ENCODE measurements at regions not wholly inside any gene's neighbourhood (a gene's known extent, or its start where the extent isn't known, plus 50 kb on each side); places are given as distances from the start of the nearest gene placed in this dataset.
A peak's percentile ranks its signal among the peaks of the same experiment; 100 is the strongest.

DNA sequence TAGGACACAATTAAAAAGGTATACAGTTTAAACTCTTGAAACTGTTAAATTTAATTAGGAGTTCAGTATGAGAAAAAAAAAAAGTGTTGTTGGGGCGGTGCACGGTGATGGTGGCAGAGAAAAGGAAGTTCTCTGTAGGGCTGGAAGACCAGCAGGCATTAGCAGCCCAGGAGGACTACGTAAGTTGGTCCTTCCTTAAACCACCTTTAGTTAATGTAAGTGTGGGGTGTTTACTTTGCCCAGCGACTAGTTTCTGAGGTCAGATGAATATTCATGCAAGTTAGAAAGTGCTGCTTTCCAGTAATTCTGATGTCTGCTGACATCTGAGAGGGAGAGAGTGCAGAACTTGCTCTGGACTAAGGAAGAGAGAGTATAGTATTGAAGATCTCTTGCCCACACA is 54.9 kb downstream of the NKX2-1 start:
- no peaks in the 10 kb centered on the region for H3K27me3 ChIP-seq (ENCODE audit: control insufficient read depth, insufficient read depth, low read length)
- H3K4me1 ChIP-seq (ENCODE audit: control insufficient read depth, insufficient read depth, low read length) = no peaks in the 10 kb centered on the region
- no peaks in the 10 kb centered on the region for H3K36me3 ChIP-seq (ENCODE audit: control insufficient read depth, insufficient read depth, low read length)
- no peak overlapping the region for H3K9ac ChIP-seq (ENCODE audit: low read depth, low read length)
- H3K4me3 ChIP-seq (ENCODE audit: low read depth, low read length) = no peak overlapping the region
- no peaks in the 10 kb centered on the region for H3K9me3 ChIP-seq (ENCODE audit: control insufficient read depth, insufficient read depth, low read length)

DNA sequence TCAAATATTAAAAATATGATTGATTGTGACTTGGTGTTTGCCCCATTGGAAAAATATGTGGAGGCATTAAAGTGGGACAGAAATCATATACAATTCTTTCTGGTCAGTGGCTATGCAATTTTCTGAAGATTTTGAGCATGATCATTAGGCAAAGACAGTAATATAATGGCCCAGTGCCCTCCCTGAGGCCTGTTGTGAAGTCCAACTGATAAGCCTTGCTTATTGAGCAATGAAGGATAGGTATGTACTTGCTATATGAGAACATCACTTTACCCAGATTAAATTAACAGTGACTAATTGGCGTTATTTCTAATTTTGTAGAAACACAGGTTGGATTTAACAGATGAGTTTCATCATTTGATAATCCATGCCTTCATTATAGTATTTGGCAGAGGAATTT is 57.1 kb downstream of the NKX2-1 start:
- Histone ChIP-seq H3K4me3 (ENCODE audit: low read depth, low read length) (no peak overlapping the region), H3K27me3 (ENCODE audit: control insufficient read depth, insufficient read depth, low read length) (no peaks in the 10 kb centered on the region), H3K36me3 (ENCODE audit: control insufficient read depth, insufficient read depth, low read length) (no peaks in the 10 kb centered on the region), H3K9ac (ENCODE audit: low read depth, low read length) (no peak overlapping the region), H3K4me1 (ENCODE audit: control insufficient read depth, insufficient read depth, low read length) (no peaks in the 10 kb centered on the region), H3K9me3 (ENCODE audit: control insufficient read depth, insufficient read depth, low read length) (no peaks in the 10 kb centered on the region)

DNA sequence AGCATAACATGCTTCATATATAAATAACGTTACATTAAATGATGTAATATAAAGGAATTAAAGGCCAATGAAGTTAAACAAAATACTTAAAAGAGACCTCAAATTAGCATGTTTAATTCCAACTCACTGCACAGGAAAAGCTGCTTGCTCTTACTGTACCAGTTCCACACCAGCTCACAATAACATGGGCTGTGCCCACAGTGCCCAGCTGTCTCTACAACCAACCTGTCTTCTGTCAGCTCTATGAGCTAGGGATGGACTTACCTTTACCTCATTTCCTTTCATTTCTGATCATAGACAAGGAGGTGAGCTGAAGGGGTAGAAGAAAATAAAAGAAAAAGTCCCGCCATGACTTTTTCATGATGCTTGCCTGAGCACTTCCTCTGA is 64.8 kb downstream of the NKX2-1 start:
- H3K27me3 ChIP-seq (ENCODE audit: control insufficient read depth, insufficient read depth, low read length) = peaks cover 21% of the 10 kb centered on the region
- H3K9ac ChIP-seq (ENCODE audit: low read depth, low read length) = no peak overlapping the region
- H3K4me3 ChIP-seq (ENCODE audit: low read depth, low read length) = no peak overlapping the region
- no peaks in the 10 kb centered on the region for H3K9me3 ChIP-seq (ENCODE audit: control insufficient read depth, insufficient read depth, low read length)
- H3K36me3 ChIP-seq (ENCODE audit: control insufficient read depth, insufficient read depth, low read length) = no peaks in the 10 kb centered on the region
- H3K4me1 ChIP-seq (ENCODE audit: control insufficient read depth, insufficient read depth, low read length) = peaks cover 3% of the 10 kb centered on the region

DNA sequence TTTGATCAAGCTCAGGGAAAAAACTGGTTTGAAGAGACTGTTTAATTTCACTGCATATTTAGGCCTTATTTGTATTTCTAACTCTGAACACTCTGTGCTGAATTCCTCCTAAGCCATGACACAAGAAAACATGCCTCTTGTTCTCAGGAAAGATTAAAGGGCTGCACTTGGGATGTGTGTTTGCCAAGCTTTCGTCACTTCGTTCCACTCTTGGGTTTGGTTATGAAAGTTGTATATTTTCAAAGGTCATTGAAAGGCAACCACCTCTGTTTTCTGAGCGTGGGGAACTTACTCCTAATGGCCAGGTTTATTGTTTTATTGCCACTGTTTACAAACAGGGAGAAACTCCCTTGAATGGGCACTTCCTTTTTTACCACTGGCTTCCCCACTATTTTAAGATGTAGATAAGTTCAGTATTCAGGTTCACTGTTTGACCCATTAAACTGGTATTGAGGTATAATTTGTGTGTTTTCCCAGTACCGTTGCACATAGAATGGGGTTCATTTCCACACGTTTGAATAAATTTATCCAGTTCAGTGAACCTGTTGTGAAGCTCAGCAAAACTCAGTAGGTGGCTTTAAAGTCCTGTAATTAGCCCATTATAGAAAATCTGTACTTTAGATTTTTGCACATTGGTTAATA is 65.3 kb downstream of the NKX2-1 start:
- Histone ChIP-seq H3K36me3 (ENCODE audit: control insufficient read depth, insufficient read depth, low read length) (no peaks in the 10 kb centered on the region), H3K27me3 (ENCODE audit: control insufficient read depth, insufficient read depth, low read length) (peaks cover 26% of the 10 kb centered on the region), H3K4me3 (ENCODE audit: low read depth, low read length) (no peak overlapping the region)

DNA sequence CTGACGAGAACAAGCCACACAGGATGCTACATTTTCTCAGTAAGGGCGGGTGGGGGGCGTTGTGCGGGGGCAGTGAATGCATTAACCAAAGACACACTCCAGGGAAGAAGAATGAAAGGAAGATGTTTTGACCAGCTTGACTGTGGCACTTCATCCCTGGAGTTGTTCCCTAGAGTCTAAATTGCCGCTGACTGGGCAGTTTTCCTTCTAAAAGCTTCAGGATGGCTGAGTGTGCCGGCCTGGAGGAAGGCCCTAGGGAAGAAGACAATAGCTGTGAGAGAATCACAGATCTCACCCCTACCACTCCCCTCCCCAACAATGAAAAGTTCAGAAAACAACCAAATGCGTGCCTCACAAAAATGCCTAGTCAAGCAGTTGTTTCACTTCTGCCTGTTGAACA is 67.2 kb downstream of the NKX2-1 start:
- peaks cover 3% of the 10 kb centered on the region for H3K4me1 ChIP-seq (ENCODE audit: control insufficient read depth, insufficient read depth, low read length)
- no peaks in the 10 kb centered on the region for H3K36me3 ChIP-seq (ENCODE audit: control insufficient read depth, insufficient read depth, low read length)
- H3K9me3 ChIP-seq (ENCODE audit: control insufficient read depth, insufficient read depth, low read length) = no peaks in the 10 kb centered on the region
- no peak overlapping the region for H3K4me3 ChIP-seq (ENCODE audit: low read depth, low read length)
- peaks cover 33% of the 10 kb centered on the region for H3K27me3 ChIP-seq (ENCODE audit: control insufficient read depth, insufficient read depth, low read length)
- H3K9ac ChIP-seq (ENCODE audit: low read depth, low read length) = no peak overlapping the region

More for the DNA sequence above, 65.3 kb downstream of the NKX2-1 start:
- peaks cover 3% of the 10 kb centered on the region for H3K4me1 ChIP-seq (ENCODE audit: control insufficient read depth, insufficient read depth, low read length)
- no peak overlapping the region for H3K9ac ChIP-seq (ENCODE audit: low read depth, low read length)
- H3K9me3 ChIP-seq (ENCODE audit: control insufficient read depth, insufficient read depth, low read length) = no peaks in the 10 kb centered on the region

DNA sequence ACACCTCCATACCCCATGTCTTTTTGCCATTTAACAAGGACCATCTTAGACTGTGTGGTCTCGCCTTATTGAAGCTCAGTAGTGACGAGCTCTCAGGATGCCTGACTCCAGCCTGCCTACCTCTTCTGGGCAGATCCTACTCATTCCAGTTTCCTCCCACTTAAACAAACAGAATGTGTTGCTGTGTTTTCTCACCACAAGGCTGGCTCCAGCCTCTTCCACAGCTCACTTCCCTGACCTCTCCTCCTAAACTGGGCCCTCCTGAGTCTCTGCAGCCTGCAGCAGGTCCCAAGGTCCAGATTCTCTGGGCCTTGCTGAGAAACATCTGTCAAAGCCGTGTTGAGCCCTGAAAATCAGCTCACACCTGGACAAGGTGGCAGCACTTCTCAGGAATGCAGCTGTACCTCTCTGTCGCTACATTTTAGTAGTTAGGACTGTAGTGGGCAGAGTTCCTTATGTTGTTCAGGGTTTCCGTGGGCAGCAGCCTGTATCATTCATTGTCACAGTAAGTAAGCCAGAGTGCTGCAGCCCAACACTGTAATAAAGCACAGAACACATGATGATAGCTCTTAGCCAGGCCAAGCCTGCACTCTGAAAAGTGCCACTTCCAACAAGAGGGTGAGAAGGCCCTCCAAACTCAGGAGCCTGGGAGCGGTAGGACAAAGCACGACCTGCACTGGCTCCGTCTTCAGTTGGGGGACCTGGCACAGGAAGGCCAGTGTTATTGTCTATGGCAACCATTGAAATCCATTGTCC is 68.5 kb downstream of the NKX2-1 start:
- no peak overlapping the region for H3K4me3 ChIP-seq (ENCODE audit: low read depth, low read length)
- H3K36me3 ChIP-seq (ENCODE audit: control insufficient read depth, insufficient read depth, low read length) = no peaks in the 10 kb centered on the region
- H3K4me1 ChIP-seq (ENCODE audit: control insufficient read depth, insufficient read depth, low read length) = peaks cover 3% of the 10 kb centered on the region
- H3K27me3 ChIP-seq (ENCODE audit: control insufficient read depth, insufficient read depth, low read length) = peaks cover 44% of the 10 kb centered on the region
- no peaks in the 10 kb centered on the region for H3K9me3 ChIP-seq (ENCODE audit: control insufficient read depth, insufficient read depth, low read length)
- H3K9ac ChIP-seq (ENCODE audit: low read depth, low read length) = no peak overlapping the region

DNA sequence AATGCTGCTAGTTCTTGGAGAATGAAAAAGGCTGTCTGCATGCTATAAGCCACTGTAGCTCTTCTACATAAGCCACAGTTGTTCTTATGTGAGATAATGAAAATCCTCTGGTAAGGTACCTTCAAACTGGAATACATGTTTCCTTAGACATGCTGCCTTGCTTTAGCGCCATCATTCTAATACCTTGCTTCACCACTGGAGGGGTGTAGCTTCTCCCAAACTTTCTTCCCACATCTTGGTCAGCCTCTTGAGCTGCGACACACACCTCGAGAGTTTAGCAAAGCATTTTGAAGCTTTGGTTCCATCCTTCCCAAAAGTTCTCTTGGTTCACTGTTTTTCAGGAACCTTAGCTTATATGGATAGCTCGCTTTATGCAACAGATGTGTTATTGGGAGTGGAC is 69.5 kb downstream of the NKX2-1 start:
- Histone ChIP-seq H3K4me1 (ENCODE audit: control insufficient read depth, insufficient read depth, low read length) (peaks cover 3% of the 10 kb centered on the region), H3K36me3 (ENCODE audit: control insufficient read depth, insufficient read depth, low read length) (no peaks in the 10 kb centered on the region), H3K9ac (ENCODE audit: low read depth, low read length) (no peak overlapping the region), H3K4me3 (ENCODE audit: low read depth, low read length) (no peak overlapping the region), H3K27me3 (ENCODE audit: control insufficient read depth, insufficient read depth, low read length) (peaks cover 53% of the 10 kb centered on the region), H3K9me3 (ENCODE audit: control insufficient read depth, insufficient read depth, low read length) (no peaks in the 10 kb centered on the region)

DNA sequence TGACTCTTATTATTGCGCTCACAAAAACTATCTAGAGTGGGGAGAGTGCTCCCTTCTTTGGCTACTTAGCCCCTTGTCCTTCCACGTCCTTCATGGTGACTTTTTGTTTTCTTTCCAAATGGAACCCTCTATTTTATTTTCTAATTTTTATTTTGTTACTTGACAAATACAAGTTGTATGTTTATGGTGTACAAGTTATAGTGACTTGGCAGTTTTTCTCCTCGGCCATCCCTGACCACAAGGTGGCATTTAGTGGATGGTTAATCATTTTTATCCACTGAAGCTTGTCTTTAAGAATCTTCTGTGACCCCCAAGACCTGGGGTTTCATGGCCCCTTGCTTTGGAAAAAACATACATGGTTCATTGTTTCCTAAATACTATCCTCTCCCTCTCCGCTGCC is 70.1 kb downstream of the NKX2-1 start:
- no peak overlapping the region for H3K9ac ChIP-seq (ENCODE audit: low read depth, low read length)
- H3K9me3 ChIP-seq (ENCODE audit: control insufficient read depth, insufficient read depth, low read length) = no peaks in the 10 kb centered on the region
- H3K4me1 ChIP-seq (ENCODE audit: control insufficient read depth, insufficient read depth, low read length) = peaks cover 3% of the 10 kb centered on the region

DNA sequence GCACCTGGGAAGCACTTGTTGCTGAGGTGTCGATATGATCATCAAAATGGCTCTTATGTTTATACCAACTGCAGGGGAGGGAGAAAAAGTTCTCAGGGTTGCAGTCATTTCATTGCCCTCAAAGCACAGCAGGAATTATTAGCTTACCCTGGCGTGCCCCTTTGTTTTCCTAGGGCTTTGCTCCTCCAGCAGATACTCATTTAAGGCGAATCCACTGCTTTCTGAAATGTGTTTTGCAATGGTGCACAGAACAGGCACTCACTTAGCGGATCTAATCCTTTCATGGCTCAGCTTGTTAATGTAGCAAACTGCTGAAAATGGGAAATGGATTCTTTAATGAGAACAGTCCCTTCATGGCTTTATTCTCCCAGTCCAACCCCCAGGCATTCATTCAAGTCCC is 76.7 kb downstream of the NKX2-1 start:
- Histone ChIP-seq H3K9me3 (ENCODE audit: control insufficient read depth, insufficient read depth, low read length) (no peaks in the 10 kb centered on the region), H3K9ac (ENCODE audit: low read depth, low read length) (no peak overlapping the region), H3K4me1 (ENCODE audit: control insufficient read depth, insufficient read depth, low read length) (peaks cover 44% of the 10 kb centered on the region), H3K36me3 (ENCODE audit: control insufficient read depth, insufficient read depth, low read length) (no peaks in the 10 kb centered on the region), H3K4me3 (ENCODE audit: low read depth, low read length) (peak overlapping the region; percentile 14), H3K27me3 (ENCODE audit: control insufficient read depth, insufficient read depth, low read length) (peaks cover 72% of the 10 kb centered on the region)

More for the DNA sequence above, 70.1 kb downstream of the NKX2-1 start:
- Histone ChIP-seq H3K27me3 (ENCODE audit: control insufficient read depth, insufficient read depth, low read length) (peaks cover 60% of the 10 kb centered on the region), H3K4me3 (ENCODE audit: low read depth, low read length) (no peak overlapping the region), H3K36me3 (ENCODE audit: control insufficient read depth, insufficient read depth, low read length) (no peaks in the 10 kb centered on the region)

DNA sequence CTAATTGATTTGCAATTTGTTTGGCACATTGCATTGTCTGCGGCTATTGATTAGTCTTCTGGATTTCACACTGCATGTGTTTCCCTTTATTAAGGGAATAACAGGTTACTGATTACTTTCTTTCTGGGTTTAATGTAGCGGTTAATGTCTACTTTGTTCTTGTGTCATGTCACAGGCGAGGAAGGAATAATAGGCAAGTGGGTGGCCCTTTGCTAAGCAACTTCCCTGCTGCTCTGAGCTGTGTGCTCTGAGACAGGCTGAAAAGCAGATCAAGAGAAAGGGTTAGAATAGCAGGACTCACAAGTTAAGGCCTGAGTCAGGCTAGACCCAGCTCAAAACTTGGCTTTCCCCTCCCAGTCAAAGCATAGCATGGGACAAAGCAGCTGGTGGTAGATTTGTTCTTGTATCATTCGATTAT is 77.2 kb downstream of the NKX2-1 start:
- H3K4me1 ChIP-seq (ENCODE audit: control insufficient read depth, insufficient read depth, low read length) = peaks cover 44% of the 10 kb centered on the region
- H3K27me3 ChIP-seq (ENCODE audit: control insufficient read depth, insufficient read depth, low read length) = peaks cover 75% of the 10 kb centered on the region
- H3K36me3 ChIP-seq (ENCODE audit: control insufficient read depth, insufficient read depth, low read length) = no peaks in the 10 kb centered on the region
- H3K4me3 ChIP-seq (ENCODE audit: low read depth, low read length) = no peak overlapping the region
- H3K9ac ChIP-seq (ENCODE audit: low read depth, low read length) = no peak overlapping the region
- no peaks in the 10 kb centered on the region for H3K9me3 ChIP-seq (ENCODE audit: control insufficient read depth, insufficient read depth, low read length)

DNA sequence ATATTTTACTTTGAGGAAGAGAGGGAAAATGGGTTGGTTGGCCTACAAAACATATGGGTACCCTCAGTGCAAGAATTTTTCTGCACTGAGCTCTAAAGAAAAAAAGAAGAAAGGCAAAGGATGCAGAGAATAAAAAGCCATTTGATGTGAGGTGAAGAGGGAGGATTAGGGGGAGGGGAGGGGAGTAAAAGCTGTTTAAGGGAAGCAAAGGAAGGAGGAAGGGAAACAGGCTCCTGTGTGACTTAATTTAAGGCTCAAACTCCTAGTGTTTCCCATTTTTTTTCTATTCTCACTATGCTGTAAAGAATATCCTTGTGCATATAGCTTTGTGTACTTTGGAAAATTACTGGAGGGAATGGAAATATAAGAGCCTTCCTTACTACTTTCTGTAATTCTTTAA is 78.7 kb downstream of the NKX2-1 start:
- Histone ChIP-seq H3K4me3 (ENCODE audit: low read depth, low read length) (no peak overlapping the region), H3K27me3 (ENCODE audit: control insufficient read depth, insufficient read depth, low read length) (peaks cover 70% of the 10 kb centered on the region), H3K36me3 (ENCODE audit: control insufficient read depth, insufficient read depth, low read length) (no peaks in the 10 kb centered on the region), H3K9ac (ENCODE audit: low read depth, low read length) (no peak overlapping the region), H3K9me3 (ENCODE audit: control insufficient read depth, insufficient read depth, low read length) (no peaks in the 10 kb centered on the region), H3K4me1 (ENCODE audit: control insufficient read depth, insufficient read depth, low read length) (peaks cover 44% of the 10 kb centered on the region)

DNA sequence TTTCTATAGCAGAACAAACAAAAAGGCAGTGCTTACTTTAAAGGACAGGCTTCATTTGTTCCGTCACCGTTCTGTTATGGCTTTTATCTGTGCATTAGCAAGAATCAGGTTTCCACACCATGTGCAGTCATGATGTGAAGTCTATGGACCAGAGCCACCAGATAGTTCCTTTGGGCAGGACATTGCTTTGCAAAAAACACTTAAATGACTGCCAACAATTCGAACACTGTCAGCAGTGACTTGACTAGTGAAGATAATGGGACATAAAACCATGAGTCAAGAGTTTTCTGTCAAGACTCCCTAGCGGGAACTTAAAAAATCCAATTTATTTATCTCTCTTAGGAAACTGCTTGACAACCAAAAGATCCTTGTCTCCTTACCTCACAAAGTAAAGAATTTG is 80.3 kb downstream of the NKX2-1 start:
- H3K9me3 ChIP-seq (ENCODE audit: control insufficient read depth, insufficient read depth, low read length) = no peaks in the 10 kb centered on the region
- no peaks in the 10 kb centered on the region for H3K36me3 ChIP-seq (ENCODE audit: control insufficient read depth, insufficient read depth, low read length)
- H3K4me1 ChIP-seq (ENCODE audit: control insufficient read depth, insufficient read depth, low read length) = peaks cover 44% of the 10 kb centered on the region
- H3K27me3 ChIP-seq (ENCODE audit: control insufficient read depth, insufficient read depth, low read length) = peaks cover 55% of the 10 kb centered on the region
- no peak overlapping the region for H3K4me3 ChIP-seq (ENCODE audit: low read depth, low read length)
- no peak overlapping the region for H3K9ac ChIP-seq (ENCODE audit: low read depth, low read length)

Data from iPS-15b (cell line).